ENCODE measurements at regions not wholly inside any gene's neighbourhood (a gene's known extent, or its start where the extent isn't known, plus 50 kb on each side); places are given as distances from the start of the nearest gene placed in this dataset.

DNA sequence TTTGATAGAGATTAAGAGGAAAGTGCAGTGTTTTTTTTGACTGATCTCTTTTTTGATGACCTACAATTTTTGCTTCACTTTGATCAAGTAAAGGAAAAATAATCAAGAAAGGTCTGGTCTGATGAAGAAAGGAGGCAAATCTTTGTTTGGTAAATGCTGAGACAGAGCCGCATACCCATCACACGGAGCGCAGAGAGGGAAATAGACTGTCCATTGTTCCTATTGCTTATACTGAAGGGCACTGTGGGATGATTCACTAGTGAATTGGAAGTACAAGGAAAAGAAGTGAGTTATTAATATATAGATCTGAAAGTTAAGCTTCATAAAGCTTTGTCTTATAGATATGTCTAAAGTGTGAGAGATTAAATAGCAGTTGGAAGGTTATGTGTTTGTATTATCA lies 455.1 kb downstream of the PLCL1 start:
- TF ChIP-seq, protein P1, sequence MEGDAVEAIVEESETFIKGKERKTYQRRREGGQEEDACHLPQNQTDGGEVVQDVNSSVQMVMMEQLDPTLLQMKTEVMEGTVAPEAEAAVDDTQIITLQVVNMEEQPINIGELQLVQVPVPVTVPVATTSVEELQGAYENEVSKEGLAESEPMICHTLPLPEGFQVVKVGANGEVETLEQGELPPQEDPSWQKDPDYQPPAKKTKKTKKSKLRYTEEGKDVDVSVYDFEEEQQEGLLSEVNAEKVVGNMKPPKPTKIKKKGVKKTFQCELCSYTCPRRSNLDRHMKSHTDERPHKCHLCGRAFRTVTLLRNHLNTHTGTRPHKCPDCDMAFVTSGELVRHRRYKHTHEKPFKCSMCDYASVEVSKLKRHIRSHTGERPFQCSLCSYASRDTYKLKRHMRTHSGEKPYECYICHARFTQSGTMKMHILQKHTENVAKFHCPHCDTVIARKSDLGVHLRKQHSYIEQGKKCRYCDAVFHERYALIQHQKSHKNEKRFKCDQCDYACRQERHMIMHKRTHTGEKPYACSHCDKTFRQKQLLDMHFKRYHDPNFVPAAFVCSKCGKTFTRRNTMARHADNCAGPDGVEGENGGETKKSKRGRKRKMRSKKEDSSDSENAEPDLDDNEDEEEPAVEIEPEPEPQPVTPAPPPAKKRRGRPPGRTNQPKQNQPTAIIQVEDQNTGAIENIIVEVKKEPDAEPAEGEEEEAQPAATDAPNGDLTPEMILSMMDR (IDR thresholded peaks at IDR 0.05; ENCODE audit: poor library complexity) = no peak
- no peak for TF ChIP-seq EZH2phosphoT487 (IDR thresholded peaks at IDR 0.05; ENCODE audit: low read depth, severe bottlenecking, unreplicated experiment)

Measured in hepatocyte (in vitro differentiated cells).